ENCODE measurements at regions not wholly inside any gene's neighbourhood (a gene's known extent, or its start where the extent isn't known, plus 50 kb on each side); places are given as distances from the start of the nearest gene placed in this dataset.

DNA sequence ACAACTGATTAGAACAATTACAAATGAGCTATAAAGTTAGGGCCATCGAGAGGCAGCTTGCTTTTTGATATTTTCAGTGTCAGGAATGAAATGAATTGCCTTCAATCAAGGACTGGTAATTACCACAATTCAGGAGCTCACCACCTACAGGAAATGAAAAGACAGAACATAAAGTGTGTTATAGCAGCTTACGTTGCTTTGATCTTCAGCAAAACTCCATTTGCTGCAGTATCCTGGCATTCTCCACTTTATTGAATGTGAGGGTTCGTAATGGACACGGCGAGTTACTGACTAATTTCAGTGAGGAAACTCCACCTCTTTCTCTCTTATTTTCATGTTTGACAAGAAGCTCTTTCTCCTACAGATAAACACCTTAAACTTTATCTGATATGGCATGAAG is 440.0 kb upstream of the HSF2 start:
- CTCF ChIA-PET: interaction anchor here (1.0 kb wide), 1 partner anchor 10 kb away, joined by 4 read pairs; no protein-coding TSS in a partner anchor
- SMC1A ChIA-PET (ENCODE audit: uncharacterized antibody, unreplicated experiment): interaction anchor here (0.7 to 1.5 kb wide), 3 partner anchors 11 to 244 kb away, joined by 3 to 4 read pairs (median 3); no protein-coding TSS in a partner anchor

More for the DNA sequence above, 440.0 kb upstream of the HSF2 start:
- H3K4me2 ChIP-seq (ENCODE audit: control insufficient read depth, insufficient read depth): no peak overlapping the region
- no peaks in the 10 kb centered on the region for H3K27me3 ChIP-seq (replicated peaks in 1 of 2; ENCODE audit: control insufficient read depth in 2 of 2, insufficient read depth in 2 of 2, low read length in 1 of 2)
- H3K27ac ChIP-seq (ENCODE audit: control insufficient read depth, insufficient read depth): no peak overlapping the region
- ChIA-PET POLR2A (no interaction called here), RAD21 (ENCODE audit: unreplicated experiment) (no interaction called here)
- no TSS peak for BruUV-seq (replicated peaks)
- no peaks in the 10 kb centered on the region for H3K36me3 ChIP-seq (ENCODE audit: control insufficient read depth in 2 of 2, insufficient read depth in 2 of 2, low read length in 1 of 2)
- no peak overlapping the region for H2AFZ ChIP-seq (ENCODE audit: control insufficient read depth, low read depth, low read length)
- WGBS (ENCODE audit: insufficient coverage, insufficient replicate concordance, low lambda C conversion rate, missing lambda C conversion rate): 39% methylated on average over 5 of the region's 5 CpGs
- ATAC-seq: no peak
- H3K4me3 ChIP-seq: no peak overlapping the region
- intact Hi-C loops (cut with micrococcal nuclease; ENCODE audit: unreplicated experiment) (no loop called here), in situ Hi-C loops (cut with MboI) (no loop called here)
- H3K79me2 ChIP-seq (ENCODE audit: control insufficient read depth, insufficient read depth, low read length): no peaks in the 10 kb centered on the region
- no peaks in the 10 kb centered on the region for H3K9me3 ChIP-seq (replicated peaks; ENCODE audit: control insufficient read depth, insufficient read depth, low read length)
- H3K9ac ChIP-seq (ENCODE audit: control insufficient read depth, insufficient read depth, low read length): no peak overlapping the region
- no peak for DNase-seq (ENCODE audit: low read depth, low spot score)
- TF ChIP-seq HDGF (IDR thresholded peaks at IDR 0.05) (no peak), ETV6 (conservative IDR thresholded peaks at IDR 0.05 in 1 of 2, IDR thresholded peaks at IDR 0.05 in 1 of 2; ENCODE audit: borderline replicate concordance in 1 of 2, low read depth in 1 of 2) (no peak), WRNIP1 (IDR thresholded peaks at IDR 0.05; ENCODE audit: borderline replicate concordance, low read depth, low read length) (no peak), ZNF622 (IDR thresholded peaks at IDR 0.05) (no peak), MTA3 (IDR thresholded peaks at IDR 0.05; ENCODE audit: borderline replicate concordance, low read length) (no peak), ZNF207 (IDR thresholded peaks at IDR 0.05; ENCODE audit: borderline replicate concordance) (no peak), SREBF1 (IDR thresholded peaks at IDR 0.05; ENCODE audit: low read length) (no peak), NR2F1 (conservative IDR thresholded peaks at IDR 0.05) (no peak), RELA (IDR thresholded peaks at IDR 0.05; ENCODE audit: borderline replicate concordance, partially characterized antibody) (no peak), POLR2A (IDR thresholded peaks at IDR 0.05; ENCODE audit: low read depth, low read length) (no peak), SMAD1 (IDR thresholded peaks at IDR 0.05; ENCODE audit: low read depth, partially characterized antibody) (no peak), NFXL1 (IDR thresholded peaks at IDR 0.05; ENCODE audit: borderline replicate concordance) (no peak), IRF4 (IDR thresholded peaks at IDR 0.05; ENCODE audit: low read depth, low read length) (no peak), RBBP5 (conservative IDR thresholded peaks at IDR 0.05) (no peak)
- TF ChIP-seq, protein P1, sequence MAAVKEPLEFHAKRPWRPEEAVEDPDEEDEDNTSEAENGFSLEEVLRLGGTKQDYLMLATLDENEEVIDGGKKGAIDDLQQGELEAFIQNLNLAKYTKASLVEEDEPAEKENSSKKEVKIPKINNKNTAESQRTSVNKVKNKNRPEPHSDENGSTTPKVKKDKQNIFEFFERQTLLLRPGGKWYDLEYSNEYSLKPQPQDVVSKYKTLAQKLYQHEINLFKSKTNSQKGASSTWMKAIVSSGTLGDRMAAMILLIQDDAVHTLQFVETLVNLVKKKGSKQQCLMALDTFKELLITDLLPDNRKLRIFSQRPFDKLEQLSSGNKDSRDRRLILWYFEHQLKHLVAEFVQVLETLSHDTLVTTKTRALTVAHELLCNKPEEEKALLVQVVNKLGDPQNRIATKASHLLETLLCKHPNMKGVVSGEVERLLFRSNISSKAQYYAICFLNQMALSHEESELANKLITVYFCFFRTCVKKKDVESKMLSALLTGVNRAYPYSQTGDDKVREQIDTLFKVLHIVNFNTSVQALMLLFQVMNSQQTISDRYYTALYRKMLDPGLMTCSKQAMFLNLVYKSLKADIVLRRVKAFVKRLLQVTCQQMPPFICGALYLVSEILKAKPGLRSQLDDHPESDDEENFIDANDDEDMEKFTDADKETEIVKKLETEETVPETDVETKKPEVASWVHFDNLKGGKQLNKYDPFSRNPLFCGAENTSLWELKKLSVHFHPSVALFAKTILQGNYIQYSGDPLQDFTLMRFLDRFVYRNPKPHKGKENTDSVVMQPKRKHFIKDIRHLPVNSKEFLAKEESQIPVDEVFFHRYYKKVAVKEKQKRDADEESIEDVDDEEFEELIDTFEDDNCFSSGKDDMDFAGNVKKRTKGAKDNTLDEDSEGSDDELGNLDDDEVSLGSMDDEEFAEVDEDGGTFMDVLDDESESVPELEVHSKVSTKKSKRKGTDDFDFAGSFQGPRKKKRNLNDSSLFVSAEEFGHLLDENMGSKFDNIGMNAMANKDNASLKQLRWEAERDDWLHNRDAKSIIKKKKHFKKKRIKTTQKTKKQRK (IDR thresholded peaks at IDR 0.05; ENCODE audit: low read depth, low read length): no peak
- TF ChIP-seq, protein P2, sequence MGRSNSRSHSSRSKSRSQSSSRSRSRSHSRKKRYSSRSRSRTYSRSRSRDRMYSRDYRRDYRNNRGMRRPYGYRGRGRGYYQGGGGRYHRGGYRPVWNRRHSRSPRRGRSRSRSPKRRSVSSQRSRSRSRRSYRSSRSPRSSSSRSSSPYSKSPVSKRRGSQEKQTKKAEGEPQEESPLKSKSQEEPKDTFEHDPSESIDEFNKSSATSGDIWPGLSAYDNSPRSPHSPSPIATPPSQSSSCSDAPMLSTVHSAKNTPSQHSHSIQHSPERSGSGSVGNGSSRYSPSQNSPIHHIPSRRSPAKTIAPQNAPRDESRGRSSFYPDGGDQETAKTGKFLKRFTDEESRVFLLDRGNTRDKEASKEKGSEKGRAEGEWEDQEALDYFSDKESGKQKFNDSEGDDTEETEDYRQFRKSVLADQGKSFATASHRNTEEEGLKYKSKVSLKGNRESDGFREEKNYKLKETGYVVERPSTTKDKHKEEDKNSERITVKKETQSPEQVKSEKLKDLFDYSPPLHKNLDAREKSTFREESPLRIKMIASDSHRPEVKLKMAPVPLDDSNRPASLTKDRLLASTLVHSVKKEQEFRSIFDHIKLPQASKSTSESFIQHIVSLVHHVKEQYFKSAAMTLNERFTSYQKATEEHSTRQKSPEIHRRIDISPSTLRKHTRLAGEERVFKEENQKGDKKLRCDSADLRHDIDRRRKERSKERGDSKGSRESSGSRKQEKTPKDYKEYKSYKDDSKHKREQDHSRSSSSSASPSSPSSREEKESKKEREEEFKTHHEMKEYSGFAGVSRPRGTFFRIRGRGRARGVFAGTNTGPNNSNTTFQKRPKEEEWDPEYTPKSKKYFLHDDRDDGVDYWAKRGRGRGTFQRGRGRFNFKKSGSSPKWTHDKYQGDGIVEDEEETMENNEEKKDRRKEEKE (IDR thresholded peaks at IDR 0.05): no peak
- no peaks in the 10 kb centered on the region for H3K4me1 ChIP-seq (ENCODE audit: control insufficient read depth, insufficient read depth, low read length)
- H4K20me1 ChIP-seq (ENCODE audit: control insufficient read depth, insufficient read depth): no peaks in the 10 kb centered on the region
- no peak for FAIRE-seq

Measured in GM12878 (cell line).